ENCODE measurements at regions not wholly inside any gene's neighbourhood (a gene's known extent, or its start where the extent isn't known, plus 50 kb on each side); places are given as distances from the start of the nearest gene placed in this dataset.

DNA sequence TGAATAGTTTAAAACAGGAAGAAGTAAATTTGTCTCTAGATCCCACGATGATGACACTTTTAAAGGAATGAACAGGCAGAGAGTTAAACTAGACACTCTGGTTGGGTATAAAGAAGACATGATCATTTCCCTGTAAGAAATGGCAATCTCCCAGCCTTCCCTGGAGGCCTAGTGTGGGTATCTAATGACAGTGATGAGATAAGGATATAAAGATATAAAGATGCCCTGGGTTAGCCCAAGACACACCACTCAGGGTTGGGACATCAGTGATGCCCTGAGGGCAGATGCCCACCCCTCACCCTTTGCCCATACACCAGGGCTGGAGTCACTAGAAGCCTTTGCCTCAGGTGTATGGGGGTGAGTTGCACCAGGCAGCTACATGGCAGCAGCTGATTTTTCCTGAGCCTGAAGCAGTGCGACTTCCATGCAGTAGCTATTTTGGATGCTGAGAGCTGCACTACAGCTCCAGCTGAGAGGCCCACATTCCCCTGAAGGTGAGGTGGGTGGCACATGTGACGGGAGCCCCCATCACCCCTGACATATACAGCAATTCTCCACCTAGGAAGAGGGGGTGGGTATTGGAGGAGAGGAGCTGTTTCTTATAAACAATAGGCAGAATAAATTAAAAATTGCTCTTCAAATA is 177.5 kb downstream of the NDFIP2 start:
- TF ChIP-seq, protein P1, sequence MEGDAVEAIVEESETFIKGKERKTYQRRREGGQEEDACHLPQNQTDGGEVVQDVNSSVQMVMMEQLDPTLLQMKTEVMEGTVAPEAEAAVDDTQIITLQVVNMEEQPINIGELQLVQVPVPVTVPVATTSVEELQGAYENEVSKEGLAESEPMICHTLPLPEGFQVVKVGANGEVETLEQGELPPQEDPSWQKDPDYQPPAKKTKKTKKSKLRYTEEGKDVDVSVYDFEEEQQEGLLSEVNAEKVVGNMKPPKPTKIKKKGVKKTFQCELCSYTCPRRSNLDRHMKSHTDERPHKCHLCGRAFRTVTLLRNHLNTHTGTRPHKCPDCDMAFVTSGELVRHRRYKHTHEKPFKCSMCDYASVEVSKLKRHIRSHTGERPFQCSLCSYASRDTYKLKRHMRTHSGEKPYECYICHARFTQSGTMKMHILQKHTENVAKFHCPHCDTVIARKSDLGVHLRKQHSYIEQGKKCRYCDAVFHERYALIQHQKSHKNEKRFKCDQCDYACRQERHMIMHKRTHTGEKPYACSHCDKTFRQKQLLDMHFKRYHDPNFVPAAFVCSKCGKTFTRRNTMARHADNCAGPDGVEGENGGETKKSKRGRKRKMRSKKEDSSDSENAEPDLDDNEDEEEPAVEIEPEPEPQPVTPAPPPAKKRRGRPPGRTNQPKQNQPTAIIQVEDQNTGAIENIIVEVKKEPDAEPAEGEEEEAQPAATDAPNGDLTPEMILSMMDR (IDR thresholded peaks at IDR 0.05 in 8 of 11, conservative IDR thresholded peaks at IDR 0.05 in 3 of 11) = no peak
- TF ChIP-seq POLR2AphosphoS5 (IDR thresholded peaks at IDR 0.05) = no peak
- no peak for TF ChIP-seq POLR2A (IDR thresholded peaks at IDR 0.05)

Data from spleen (tissue), 7 donors.